HUES6 (cell line): ENCODE measurements at regions not wholly inside any gene's neighbourhood (a gene's known extent, or its start where the extent isn't known, plus 50 kb on each side); places are given as distances from the start of the nearest gene placed in this dataset.

Source experiments
- H3K27ac ChIP-seq: 2 replicates; pipeline ENCODE4 v1.7.0; 2013; ENCODE audit warnings: low read depth, mild to moderate bottlenecking, low read length, inconsistent platforms
- H3K27me3 ChIP-seq: 2 replicates; pipeline ENCODE4 v1.6.1; 2013; ENCODE audit warnings: low read length; ENCODE audit not compliant: control insufficient read depth, insufficient read depth
- H3K36me3 ChIP-seq: 2 replicates; pipeline ENCODE4 v1.6.1; 2013; ENCODE audit warnings: low read length; ENCODE audit not compliant: control insufficient read depth, insufficient read depth
- H3K4me1 ChIP-seq: 2 replicates; pipeline ENCODE4 v1.6.1; 2013; ENCODE audit warnings: low read length; ENCODE audit not compliant: control insufficient read depth, insufficient read depth
- H3K4me3 ChIP-seq: 2 replicates; pipeline ENCODE4 v1.5.1; 2013; ENCODE audit warnings: low read depth, low read length
- H3K9ac ChIP-seq: one replicate; pipeline ENCODE4 v1.6.1; 2013; ENCODE audit warnings: mild to moderate bottlenecking, low read length
- H3K9me3 ChIP-seq: 2 replicates; pipeline ENCODE4 v1.6.1; 2013; ENCODE audit warnings: low read depth, low read length; ENCODE audit not compliant: control insufficient read depth, insufficient read depth

- Histone ChIP-seq H3K27ac (no peak overlapping the region), H3K36me3 (no peaks in the 10 kb centered on the region), H3K9me3 (no peaks in the 10 kb centered on the region), H3K9ac (no peak overlapping the region), H3K4me3 (no peak overlapping the region), H3K4me1 (no peaks in the 10 kb centered on the region; the same call in 1 of the 2 replicates), H3K27me3 (no peaks in the 10 kb centered on the region)
Measured at GRCh38 chr13:74667656-74668203, 533.5 kb upstream of the KLF12 start.

GRCh38 chr13:74662905-74663304 lies 528.7 kb upstream of the KLF12 start:
- Histone ChIP-seq H3K4me3 (no peak overlapping the region), H3K4me1 (no peaks in the 10 kb centered on the region; the same call in 1 of the 2 replicates), H3K27me3 (no peaks in the 10 kb centered on the region), H3K36me3 (no peaks in the 10 kb centered on the region), H3K27ac (no peak overlapping the region), H3K9ac (no peak overlapping the region), H3K9me3 (no peaks in the 10 kb centered on the region)

- H3K9ac ChIP-seq, result no peak overlapping the region
- no peaks in the 10 kb centered on the region for H3K36me3 ChIP-seq
- H3K27ac ChIP-seq, result no peak overlapping the region
Measured at GRCh38 chr13:74661851-74662250, 527.6 kb upstream of the KLF12 start.

GRCh38 chr13:74657765-74658164 lies 523.6 kb upstream of the KLF12 start:
- Histone ChIP-seq H3K27ac (no peak overlapping the region), H3K36me3 (no peaks in the 10 kb centered on the region), H3K27me3 (no peaks in the 10 kb centered on the region), H3K4me1 (no peaks in the 10 kb centered on the region), H3K9ac (no peak overlapping the region), H3K9me3 (0 out of 2 replicates have a peak, but pooled peaks cover 3% of the 10 kb centered on the region), H3K4me3 (no peak overlapping the region)

More at GRCh38 chr13:74661851-74662250, 527.6 kb upstream of the KLF12 start:
- Histone ChIP-seq H3K9me3 (0 out of 2 replicates have a peak, but pooled peaks cover 3% of the 10 kb centered on the region), H3K4me1 (no peaks in the 10 kb centered on the region; the same call in 1 of the 2 replicates), H3K4me3 (no peak overlapping the region), H3K27me3 (no peaks in the 10 kb centered on the region)

GRCh38 chr13:74651121-74651520 lies 516.9 kb upstream of the KLF12 start:
- no peak overlapping the region for H3K4me3 ChIP-seq
- H3K9me3 ChIP-seq, result no peaks in the 10 kb centered on the region
- no peaks in the 10 kb centered on the region for H3K27me3 ChIP-seq
- no peak overlapping the region for H3K27ac ChIP-seq
- no peaks in the 10 kb centered on the region for H3K36me3 ChIP-seq
- no peak overlapping the region for H3K9ac ChIP-seq
- peaks cover 8% of the 10 kb centered on the region for H3K4me1 ChIP-seq

GRCh38 chr13:74647991-74648390 lies 513.8 kb upstream of the KLF12 start:
- H3K4me3 ChIP-seq, result no peak overlapping the region
- H3K36me3 ChIP-seq, result no peaks in the 10 kb centered on the region
- no peaks in the 10 kb centered on the region for H3K9me3 ChIP-seq
- H3K9ac ChIP-seq, result no peak overlapping the region
- H3K4me1 ChIP-seq, result peaks cover 10% of the 10 kb centered on the region
- no peaks in the 10 kb centered on the region for H3K27me3 ChIP-seq
- H3K27ac ChIP-seq, result no peak overlapping the region

- Histone ChIP-seq H3K36me3 (no peaks in the 10 kb centered on the region), H3K9ac (no peak overlapping the region)
Measured at GRCh38 chr13:74647211-74647610, 513.0 kb upstream of the KLF12 start.

GRCh38 chr13:74646091-74646490 lies 511.9 kb upstream of the KLF12 start:
- Histone ChIP-seq H3K36me3 (no peaks in the 10 kb centered on the region), H3K4me3 (no peak overlapping the region), H3K9ac (no peak overlapping the region), H3K4me1 (peaks cover 10% of the 10 kb centered on the region), H3K9me3 (no peaks in the 10 kb centered on the region), H3K27me3 (no peaks in the 10 kb centered on the region), H3K27ac (no peak overlapping the region)

More at GRCh38 chr13:74647211-74647610, 513.0 kb upstream of the KLF12 start:
- Histone ChIP-seq H3K4me3 (no peak overlapping the region), H3K27ac (no peak overlapping the region), H3K4me1 (peaks cover 10% of the 10 kb centered on the region), H3K27me3 (no peaks in the 10 kb centered on the region), H3K9me3 (no peaks in the 10 kb centered on the region)

GRCh38 chr13:74645586-74645985 lies 511.4 kb upstream of the KLF12 start:
- Histone ChIP-seq H3K27me3 (no peaks in the 10 kb centered on the region), H3K9ac (no peak overlapping the region), H3K4me3 (no peak overlapping the region), H3K27ac (no peak overlapping the region), H3K9me3 (no peaks in the 10 kb centered on the region), H3K36me3 (no peaks in the 10 kb centered on the region), H3K4me1 (peaks cover 10% of the 10 kb centered on the region)

GRCh38 chr13:74644229-74644628 lies 510.0 kb upstream of the KLF12 start:
- H3K36me3 ChIP-seq, result no peaks in the 10 kb centered on the region
- peaks cover 10% of the 10 kb centered on the region for H3K4me1 ChIP-seq
- no peak overlapping the region for H3K4me3 ChIP-seq
- no peaks in the 10 kb centered on the region for H3K27me3 ChIP-seq
- no peak overlapping the region for H3K9ac ChIP-seq
- H3K9me3 ChIP-seq, result no peaks in the 10 kb centered on the region
- H3K27ac ChIP-seq, result no peak overlapping the region

GRCh38 chr13:74641586-74641985 lies 507.4 kb upstream of the KLF12 start:
- H3K27ac ChIP-seq, result no peak overlapping the region
- 0 out of 2 replicates have a peak, but pooled peaks cover 3% of the 10 kb centered on the region for H3K4me1 ChIP-seq
- no peaks in the 10 kb centered on the region for H3K36me3 ChIP-seq
- H3K9me3 ChIP-seq, result no peaks in the 10 kb centered on the region
- no peak overlapping the region for H3K9ac ChIP-seq
- no peak overlapping the region for H3K4me3 ChIP-seq
- no peaks in the 10 kb centered on the region for H3K27me3 ChIP-seq
